ENCODE measurements at regions not wholly inside any gene's neighbourhood (a gene's known extent, or its start where the extent isn't known, plus 50 kb on each side); places are given as distances from the start of the nearest gene placed in this dataset.
"Not testable (repeated sequence)": the region's sequence is repeated elsewhere in the genome, so short reads cannot be mapped to it uniquely, and the experiment has no call there.

GRCh38 chr3:87949189-87949878 is 109.5 kb downstream of the CGGBP1 start:
- no peak for TF ChIP-seq CTCF (conservative IDR thresholded peaks at IDR 0.05)
- Mint-ChIP-seq H3K4me3 (no peak overlapping the region), H3K27ac (no peak overlapping the region), H3K36me3 (ENCODE audit: insufficient read depth in 1 of 3, low read depth in 3 of 3) (no peaks in the 10 kb centered on the region; a peak in 2 of 7 replicates), H3K27me3 (ENCODE audit: low read depth) (no peaks in the 10 kb centered on the region; the same call in 1 of the 2 replicates), H3K9me3 (peaks cover 0 to 3% of the 10 kb centered on the region in 2 experiments; a peak in 1 of 5 replicates), H3K4me1 (no peaks in the 10 kb centered on the region)
- Histone ChIP-seq H3K27me3 (ENCODE audit: insufficient read depth, low read length) (no peaks in the 10 kb centered on the region), H3K9ac (ENCODE audit: extremely low read depth, insufficient read length, low read length) (no peak overlapping the region), H3K79me2 (ENCODE audit: insufficient read depth, low read length) (no peaks in the 10 kb centered on the region), H3K23me2 (ENCODE audit: insufficient read length, low read depth, low read length, poor library complexity, severe bottlenecking) (no peaks in the 10 kb centered on the region), H3K23ac (ENCODE audit: insufficient read length, low read depth, low read length) (no peak overlapping the region), H2BK120ac (ENCODE audit: low read depth, low read length, poor library complexity, severe bottlenecking) (no peak overlapping the region), H2AK5ac (ENCODE audit: insufficient read length, low read length) (no peak overlapping the region), H4K91ac (ENCODE audit: insufficient read length, low read depth, low read length) (no peak overlapping the region), H3K18ac (ENCODE audit: insufficient read length, low read depth, low read length) (no peak overlapping the region), H3K27ac (ENCODE audit: insufficient read length, low read depth, low read length) (no peak overlapping the region), H2BK15ac (ENCODE audit: low read depth, low read length) (no peak overlapping the region), H4K20me1 (ENCODE audit: control insufficient read depth, insufficient read depth, insufficient read length) (no peaks in the 10 kb centered on the region), H4K8ac (replicated peaks; ENCODE audit: insufficient read length, low read depth, low read length) (no peak overlapping the region), H3K9me3 (ENCODE audit: control insufficient read depth, low read depth, low read length) (no peaks in the 10 kb centered on the region), H2BK12ac (ENCODE audit: insufficient read length, low read depth, low read length) (no peak overlapping the region), H2BK20ac (ENCODE audit: low read depth, low read length, poor library complexity, severe bottlenecking) (no peak overlapping the region), H3K4ac (ENCODE audit: low read depth, low read length) (no peak overlapping the region), H2AFZ (ENCODE audit: low read length) (no peak overlapping the region), H3K4me1 (ENCODE audit: insufficient read depth, low read length) (no peaks in the 10 kb centered on the region), H3T11ph (ENCODE audit: low read length) (no peak overlapping the region), H3K56ac (ENCODE audit: insufficient read length, low read depth, low read length) (no peak overlapping the region), H3K79me1 (ENCODE audit: insufficient read depth, low read depth, low read length, poor library complexity, severe bottlenecking) (no peaks in the 10 kb centered on the region), H2BK5ac (ENCODE audit: insufficient read length, low read length) (no peak overlapping the region), H3K4me2 (ENCODE audit: insufficient read depth, insufficient read length, low read length) (no peak overlapping the region), H4K5ac (ENCODE audit: insufficient read length, low read depth, low read length) (no peak overlapping the region), H3K14ac (ENCODE audit: insufficient read depth, low read length) (no peak overlapping the region)
- DNase-seq, result no peak
- WGBS (ENCODE audit: extremely low coverage, insufficient read length, low lambda C conversion rate), result no CpG with 5 or more reads among the region's 4 CpGs

- H4K5ac ChIP-seq (ENCODE audit: insufficient read length, low read depth, low read length); H3K14ac ChIP-seq (ENCODE audit: insufficient read depth, low read length); H3K9me3 Mint-ChIP-seq; H3K23ac ChIP-seq (ENCODE audit: insufficient read length, low read depth, low read length); H2BK5ac ChIP-seq (ENCODE audit: insufficient read length, low read length); H3K79me2 ChIP-seq (ENCODE audit: insufficient read depth, low read length); H3K36me3 Mint-ChIP-seq (ENCODE audit: insufficient read depth in 1 of 3, low read depth in 3 of 3); H3K18ac ChIP-seq (ENCODE audit: insufficient read length, low read depth, low read length); H4K20me1 ChIP-seq (ENCODE audit: control insufficient read depth, insufficient read depth, insufficient read length); H3K56ac ChIP-seq (ENCODE audit: insufficient read length, low read depth, low read length); H3K27ac Mint-ChIP-seq; H2AK5ac ChIP-seq (ENCODE audit: insufficient read length, low read length); H3K4me3 Mint-ChIP-seq; H3K9me3 ChIP-seq (ENCODE audit: control insufficient read depth, low read depth, low read length); H3K9ac ChIP-seq (ENCODE audit: extremely low read depth, insufficient read length, low read length); H2AFZ ChIP-seq (ENCODE audit: low read length); H2BK120ac ChIP-seq (ENCODE audit: low read depth, low read length, poor library complexity, severe bottlenecking); H3T11ph ChIP-seq (ENCODE audit: low read length); H3K4me1 Mint-ChIP-seq; H3K27me3 Mint-ChIP-seq (ENCODE audit: low read depth); H3K79me1 ChIP-seq (ENCODE audit: insufficient read depth, low read depth, low read length, poor library complexity, severe bottlenecking); H3K4ac ChIP-seq (ENCODE audit: low read depth, low read length); H4K91ac ChIP-seq (ENCODE audit: insufficient read length, low read depth, low read length); H3K4me1 ChIP-seq (ENCODE audit: insufficient read depth, low read length); H2BK20ac ChIP-seq (ENCODE audit: low read depth, low read length, poor library complexity, severe bottlenecking); DNase-seq; H2BK15ac ChIP-seq (ENCODE audit: low read depth, low read length); H3K27me3 ChIP-seq (ENCODE audit: insufficient read depth, low read length); H3K4me2 ChIP-seq (ENCODE audit: insufficient read depth, insufficient read length, low read length); H4K8ac ChIP-seq (replicated peaks; ENCODE audit: insufficient read length, low read depth, low read length); H3K27ac ChIP-seq (ENCODE audit: insufficient read length, low read depth, low read length); H2BK12ac ChIP-seq (ENCODE audit: insufficient read length, low read depth, low read length); H3K23me2 ChIP-seq (ENCODE audit: insufficient read length, low read depth, low read length, poor library complexity, severe bottlenecking): not testable (repeated sequence)
- no CpG with 5 or more reads among the region's 20 CpGs for WGBS (ENCODE audit: extremely low coverage, insufficient read length, low lambda C conversion rate)
Measured at GRCh38 chr3:87946007-87946406, 112.8 kb downstream of the CGGBP1 start.

Measured in H9 (cell line).